ENCODE measurements at regions not wholly inside any gene's neighbourhood (a gene's known extent, or its start where the extent isn't known, plus 50 kb on each side); places are given as distances from the start of the nearest gene placed in this dataset.

- DNase-seq (ENCODE audit: low spot score), result no peak
These were observed 228.9 kb downstream of the CTTN start for GRCh38 chr11:70627219-70627618.

GRCh38 chr11:70628176-70628854 is 230.0 kb downstream of the CTTN start:
- DNase-seq (ENCODE audit: low spot score), result no peak

GRCh38 chr11:70628855-70629844 is 230.8 kb downstream of the CTTN start:
- peak; percentile 71 for DNase-seq (ENCODE audit: low spot score)

- DNase-seq (ENCODE audit: low spot score), result no peak
These were observed 231.7 kb downstream of the CTTN start for GRCh38 chr11:70630068-70630467.

GRCh38 chr11:70630816-70631623 is 232.7 kb downstream of the CTTN start:
- DNase-seq (ENCODE audit: low spot score), result no peak

GRCh38 chr11:70631624-70632047 is 233.3 kb downstream of the CTTN start:
- DNase-seq (ENCODE audit: low spot score), result no peak

GRCh38 chr11:70633610-70634009 is 235.3 kb downstream of the CTTN start:
- DNase-seq (ENCODE audit: low spot score), result no peak

- no peak for DNase-seq (ENCODE audit: low spot score)
These were observed 238.3 kb downstream of the CTTN start for GRCh38 chr11:70636659-70637058.

GRCh38 chr11:70637186-70637800 is 239.0 kb downstream of the CTTN start:
- no peak for DNase-seq (ENCODE audit: low spot score)

GRCh38 chr11:70637949-70638583 is 239.7 kb downstream of the CTTN start:
- DNase-seq (ENCODE audit: low spot score), result peak; percentile 81

GRCh38 chr11:70640408-70640807 is 242.1 kb downstream of the CTTN start:
- DNase-seq (ENCODE audit: low spot score), result no peak

- no peak for DNase-seq (ENCODE audit: low spot score)
These were observed 243.0 kb downstream of the CTTN start for GRCh38 chr11:70641369-70641768.

GRCh38 chr11:70642266-70642665 is 243.9 kb downstream of the CTTN start:
- DNase-seq (ENCODE audit: low spot score), result no peak

GRCh38 chr11:70643642-70644041 is 245.3 kb downstream of the CTTN start:
- DNase-seq (ENCODE audit: low spot score), result no peak

- no peak for DNase-seq (ENCODE audit: low spot score)
These were observed 246.2 kb downstream of the CTTN start for GRCh38 chr11:70644343-70645060.

GRCh38 chr11:70645537-70645936 is 247.2 kb downstream of the CTTN start:
- DNase-seq (ENCODE audit: low spot score), result no peak

GRCh38 chr11:70646272-70647049 is 248.1 kb downstream of the CTTN start:
- DNase-seq (ENCODE audit: low spot score), result no peak

GRCh38 chr11:70647188-70648166 is 249.1 kb downstream of the CTTN start:
- DNase-seq (ENCODE audit: low spot score), result no peak

Data from putamen (tissue), 1 donor.